ENCODE measurements at regions not wholly inside any gene's neighbourhood (a gene's known extent, or its start where the extent isn't known, plus 50 kb on each side); places are given as distances from the start of the nearest gene placed in this dataset.

- TF ChIP-seq ILF3 (IDR thresholded peaks at IDR 0.05; ENCODE audit: borderline replicate concordance) (no peak), CBX8 (IDR thresholded peaks at IDR 0.05; ENCODE audit: borderline replicate concordance, extremely low read depth, low read depth, low read length, poor library complexity, severe bottlenecking) (no peak), CHD1 (IDR thresholded peaks at IDR 0.05; ENCODE audit: low read length) (no peak), ZNF212 (CRISPR knock-in tag; IDR thresholded peaks at IDR 0.05) (no peak), THAP12 (CRISPR knock-in tag; IDR thresholded peaks at IDR 0.05) (no peak), CTCFL (IDR thresholded peaks at IDR 0.05; ENCODE audit: borderline replicate concordance, insufficient read depth, low read depth, low read length, poor library complexity, severe bottlenecking) (no peak), ZBED1 (IDR thresholded peaks at IDR 0.05) (no peak), CUX1 (CRISPR knock-in tag; IDR thresholded peaks at IDR 0.05) (no peak), KAT7 (CRISPR knock-in tag; IDR thresholded peaks at IDR 0.05; ENCODE audit: borderline replicate concordance) (no peak), YY1 (IDR thresholded peaks at IDR 0.05; ENCODE audit: borderline replicate concordance in 1 of 3, control insufficient read depth in 1 of 3, extremely low read depth in 1 of 3, insufficient read depth in 3 of 3, insufficient read length in 1 of 3, insufficient replicate concordance in 2 of 3, low read depth in 1 of 3, low read length in 2 of 3) (no peak), GMEB1 (CRISPR knock-in tag; IDR thresholded peaks at IDR 0.05) (no peak), ZNF282 (CRISPR knock-in tag; IDR thresholded peaks at IDR 0.05) (no peak)
Observed at GRCh38 chr11:27248576-27249509, 114.2 kb downstream of the CCDC34 start (continued).

Data from K562 (cell line).